Gastroesophageal sphincter (tissue), 4 donors: ENCODE measurements at regions not wholly inside any gene's neighbourhood (a gene's known extent, or its start where the extent isn't known, plus 50 kb on each side); places are given as distances from the start of the nearest gene placed in this dataset.

Experiments used
- ATAC-seq: fragments of 150-250 bp; one replicate; pipeline ENCODE4 v1.9.1; 2016; ENCODE audit warnings: mild to moderate bottlenecking, moderate library complexity
- H3K27ac ChIP-seq, 4 donors: fragments of 200-600 bp; sonication (generic) in 3 of 4; 1 replicate in 3 of 4; 2 replicates in 1 of 4; pipeline ENCODE4 v1.5.1; 2016 to 2019
- H3K27me3 ChIP-seq: fragments of 200-600 bp; sonication (generic); one replicate; pipeline ENCODE4 v1.5.1; 2019
- H3K36me3 ChIP-seq, 2 donors: fragments of 200-600 bp; sonication (generic); one replicate each; pipeline ENCODE4 v1.5.1; 2019; ENCODE audit warnings: control low read depth in 1 of 2
- H3K4me1 ChIP-seq, 3 donors: fragments of 200-600 bp; sonication (generic); 1 replicate in 2 of 3; 2 replicates in 1 of 3; pipeline ENCODE4 v1.5.1; 2016 to 2019; ENCODE audit warnings: control low read depth in 2 of 3
- H3K4me3 ChIP-seq, 2 donors: fragments of 200-600 bp; sonication (generic); one replicate each; pipeline ENCODE4 v1.5.1; 2019; ENCODE audit warnings: mild to moderate bottlenecking in 1 of 2, moderate library complexity in 1 of 2
- H3K9me3 ChIP-seq, 3 donors: fragments of 200-600 bp; sonication (generic); one replicate each; pipeline ENCODE4 v1.5.1; 2017 to 2019; ENCODE audit warnings: control low read depth in 2 of 3
- EP300 ChIP-seq: sonication (generic); formaldehyde crosslinking; IDR thresholded peaks from one replicate; pipeline ENCODE4 v1.6.1; 2017; ENCODE audit warnings: antibody characterized with exemption, mild to moderate bottlenecking
- POLR2A ChIP-seq, 2 donors: fragments of 450-650 bp; IDR thresholded peaks; one replicate each; pipeline ENCODE4 v1.6.1; 2017; ENCODE audit warnings: antibody characterized with exemption in 2 of 2, mild to moderate bottlenecking in 2 of 2, moderate library complexity in 1 of 2
- POLR2AphosphoS5 ChIP-seq: sonication (generic); formaldehyde crosslinking; IDR thresholded peaks from one replicate; pipeline ENCODE4 v1.6.1; 2017; ENCODE audit warnings: antibody characterized with exemption
- WGBS, 2 donors: methylation state at CpG; one replicate each; pipeline ENCODE4 v1.1.5; 2018; ENCODE audit warnings: low coverage in 1 of 2; 5-methylcytosine and 5-hydroxymethylcytosine counted together
- TF ChIP-seq, protein P1 (sequence below), 4 experiments: fragments of 200-600 bp in 2 of 4; fragments of 450-650 bp in 2 of 4; sonication (generic) in 1 of 4; IDR thresholded peaks; one replicate each; pipeline ENCODE4 v1.5.1; 2017 to 2019; ENCODE audit warnings: antibody characterized with exemption in 4 of 4, mild to moderate bottlenecking in 2 of 4, moderate library complexity in 2 of 4

- Histone ChIP-seq H3K9me3 (peaks cover 0 to 20% (median 0%) of the 10 kb centered on the region in 3 donors), H3K36me3 (no peaks in the 10 kb centered on the region), H3K4me1 (peaks cover 0 to 6% (median 0%) of the 10 kb centered on the region in 3 donors), H3K27ac (no peak overlapping the region), H3K27me3 (peaks cover 58% of the 10 kb centered on the region), H3K4me3 (no peak overlapping the region)
- no peak for ATAC-seq
- TF ChIP-seq POLR2A (IDR thresholded peaks at IDR 0.05): no peak
- TF ChIP-seq EP300: no peak
- peak; percentile 48 for TF ChIP-seq POLR2AphosphoS5
- TF ChIP-seq, protein P1, sequence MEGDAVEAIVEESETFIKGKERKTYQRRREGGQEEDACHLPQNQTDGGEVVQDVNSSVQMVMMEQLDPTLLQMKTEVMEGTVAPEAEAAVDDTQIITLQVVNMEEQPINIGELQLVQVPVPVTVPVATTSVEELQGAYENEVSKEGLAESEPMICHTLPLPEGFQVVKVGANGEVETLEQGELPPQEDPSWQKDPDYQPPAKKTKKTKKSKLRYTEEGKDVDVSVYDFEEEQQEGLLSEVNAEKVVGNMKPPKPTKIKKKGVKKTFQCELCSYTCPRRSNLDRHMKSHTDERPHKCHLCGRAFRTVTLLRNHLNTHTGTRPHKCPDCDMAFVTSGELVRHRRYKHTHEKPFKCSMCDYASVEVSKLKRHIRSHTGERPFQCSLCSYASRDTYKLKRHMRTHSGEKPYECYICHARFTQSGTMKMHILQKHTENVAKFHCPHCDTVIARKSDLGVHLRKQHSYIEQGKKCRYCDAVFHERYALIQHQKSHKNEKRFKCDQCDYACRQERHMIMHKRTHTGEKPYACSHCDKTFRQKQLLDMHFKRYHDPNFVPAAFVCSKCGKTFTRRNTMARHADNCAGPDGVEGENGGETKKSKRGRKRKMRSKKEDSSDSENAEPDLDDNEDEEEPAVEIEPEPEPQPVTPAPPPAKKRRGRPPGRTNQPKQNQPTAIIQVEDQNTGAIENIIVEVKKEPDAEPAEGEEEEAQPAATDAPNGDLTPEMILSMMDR (IDR thresholded peaks at IDR 0.05): no peak
- WGBS, 2 donors: 10 to 16% methylated on average over 4 of the region's 4 CpGs
Measured at GRCh38 chr16:52727849-52728248, 180.9 kb upstream of the TOX3 start.

DNA sequence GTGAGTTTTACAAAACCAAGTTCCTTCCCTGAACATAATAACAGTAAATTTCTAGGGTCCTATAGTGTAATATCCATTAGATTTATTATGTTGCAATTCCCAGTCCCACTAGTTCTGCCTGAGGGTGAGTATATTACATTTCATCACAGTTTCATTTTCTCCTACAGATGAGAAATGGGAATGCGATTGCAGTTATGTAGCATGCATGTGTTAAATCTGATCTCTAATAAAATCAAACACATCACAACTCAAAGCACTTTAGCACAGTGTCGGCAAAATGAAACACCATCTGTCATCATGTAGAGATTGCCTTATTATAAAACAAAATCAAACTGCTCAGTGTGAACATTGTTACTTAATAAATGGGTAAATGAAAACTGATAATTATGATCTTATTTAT lies 180.5 kb upstream of the TOX3 start:
- no peak overlapping the region for H3K27ac ChIP-seq
- peaks cover 62% of the 10 kb centered on the region for H3K27me3 ChIP-seq
- H3K36me3 ChIP-seq: no peaks in the 10 kb centered on the region
- H3K9me3 ChIP-seq: peaks cover 0 to 20% (median 0%) of the 10 kb centered on the region in 3 donors
- WGBS, 2 donors: 17 to 40% methylated on average over 1 to 2 of the region's 2 CpGs
- no peak overlapping the region for H3K4me3 ChIP-seq
- no peak for ATAC-seq
- peaks cover 0 to 6% (median 0%) of the 10 kb centered on the region in 3 donors for H3K4me1 ChIP-seq
- TF ChIP-seq, protein P1 (IDR thresholded peaks at IDR 0.05): no peak
- TF ChIP-seq POLR2A (IDR thresholded peaks at IDR 0.05): no peak
- TF ChIP-seq EP300: no peak
- no peak for TF ChIP-seq POLR2AphosphoS5

GRCh38 chr16:52725461-52725860 lies 178.5 kb upstream of the TOX3 start:
- H3K9me3 ChIP-seq: peaks cover 0 to 7% (median 0%) of the 10 kb centered on the region in 3 donors
- TF ChIP-seq, protein P1 (IDR thresholded peaks at IDR 0.05): no peak
- TF ChIP-seq POLR2A (IDR thresholded peaks at IDR 0.05) (no peak), POLR2AphosphoS5 (no peak), EP300 (no peak)
- 80% methylated on average over 1 of the region's 1 CpG for WGBS, 2 donors

GRCh38 chr16:52725043-52725442 lies 178.1 kb upstream of the TOX3 start:
- no peak overlapping the region for H3K27ac ChIP-seq
- 85 to 100% methylated on average over 3 of the region's 3 CpGs for WGBS, 2 donors
- ATAC-seq: no peak
- H3K36me3 ChIP-seq: no peaks in the 10 kb centered on the region
- no peak overlapping the region for H3K4me3 ChIP-seq
- H3K9me3 ChIP-seq: peaks cover 0 to 5% (median 0%) of the 10 kb centered on the region in 3 donors
- H3K4me1 ChIP-seq: peaks cover 0 to 6% (median 0%) of the 10 kb centered on the region in 3 donors
- TF ChIP-seq, protein P1 (IDR thresholded peaks at IDR 0.05): no peak
- peaks cover 57% of the 10 kb centered on the region for H3K27me3 ChIP-seq

More at GRCh38 chr16:52725461-52725860, 178.5 kb upstream of the TOX3 start:
- Histone ChIP-seq H3K4me1 (peaks cover 0 to 6% (median 0%) of the 10 kb centered on the region in 3 donors), H3K27ac (no peak overlapping the region), H3K27me3 (peaks cover 61% of the 10 kb centered on the region), H3K4me3 (no peak overlapping the region), H3K36me3 (no peaks in the 10 kb centered on the region)
- no peak for ATAC-seq

DNA sequence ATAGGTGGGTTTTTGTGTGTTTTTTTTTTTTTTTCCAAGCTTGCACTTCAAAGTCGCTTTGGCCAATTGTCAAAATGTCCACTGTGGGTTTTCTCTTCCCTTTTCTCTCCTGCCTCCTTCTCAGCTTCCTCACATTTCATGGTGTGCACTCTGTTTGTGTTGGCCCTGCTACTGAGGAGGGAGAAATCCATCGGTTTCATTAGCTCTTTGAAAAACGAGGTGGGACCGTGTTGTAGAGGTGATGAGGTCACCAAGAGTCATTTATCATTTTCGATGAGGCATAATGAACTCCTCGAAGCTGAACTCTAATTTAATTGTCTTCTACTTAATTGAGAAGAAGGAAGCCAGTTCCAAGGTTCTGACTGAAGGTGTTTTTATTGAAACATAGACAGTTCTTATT lies 174.4 kb upstream of the TOX3 start:
- WGBS, 2 donors: 22% methylated on average over 6 of the region's 6 CpGs
- no peak overlapping the region for H3K4me3 ChIP-seq
- peaks cover 52% of the 10 kb centered on the region for H3K27me3 ChIP-seq
- H3K27ac ChIP-seq: no peak overlapping the region
- no peaks in the 10 kb centered on the region for H3K36me3 ChIP-seq
- ATAC-seq: no peak
- no peaks in the 10 kb centered on the region for H3K9me3 ChIP-seq
- H3K4me1 ChIP-seq: no peaks in the 10 kb centered on the region
- TF ChIP-seq POLR2A (IDR thresholded peaks at IDR 0.05) (no peak), POLR2AphosphoS5 (no peak), EP300 (no peak)
- TF ChIP-seq, protein P1 (IDR thresholded peaks at IDR 0.05): no peak
